H1 (cell line): ENCODE measurements at regions not wholly inside any gene's neighbourhood (a gene's known extent, or its start where the extent isn't known, plus 50 kb on each side); places are given as distances from the start of the nearest gene placed in this dataset.

ENCODE experiments used
- CBX8 ChIP-seq: fragments of 300-800, 300-1000 bp; sonication (generic); IDR thresholded peaks from 2 replicates; pipeline ENCODE4 v1.7.1; 2016; ENCODE audit warnings: low read depth, low read length, borderline replicate concordance
- GTF2F1 ChIP-seq: IDR thresholded peaks from 2 replicates; pipeline ENCODE4 v1.6.1; 2012; ENCODE audit warnings: low read depth, low read length, improper control_type of control experiment, borderline replicate concordance
- MAFK ChIP-seq: IDR thresholded peaks from 2 replicates; pipeline ENCODE4 v1.6.1; 2012; ENCODE audit warnings: low read depth, mild to moderate bottlenecking, improper control_type of control experiment, low read length
- NANOG ChIP-seq: IDR thresholded peaks from 2 replicates; pipeline ENCODE4 v1.6.1; 2011; ENCODE audit warnings: low read length, low read depth, mild to moderate bottlenecking, inconsistent platforms; ENCODE audit not compliant: insufficient read depth, poor library complexity, severe bottlenecking

GRCh38 chr3:172575375-172575774 lies 52.1 kb upstream of the TNFSF10 start (continued):
- no peak for TF ChIP-seq NANOG
- TF ChIP-seq MAFK = no peak
- no peak for TF ChIP-seq GTF2F1
- TF ChIP-seq CBX8 = no peak
